Hematopoietic multipotent progenitor cell treated with erythropoietin and hydrocortisone succinate and interleukin-3 and kit ligand, for 4 days (in vitro differentiated cells): ENCODE measurements at regions not wholly inside any gene's neighbourhood (a gene's known extent, or its start where the extent isn't known, plus 50 kb on each side); places are given as distances from the start of the nearest gene placed in this dataset.

Source experiments
- DNase-seq: peaks from one replicate; pipeline ENCODE4 v3.0.0-alpha.2; 2015

DNA sequence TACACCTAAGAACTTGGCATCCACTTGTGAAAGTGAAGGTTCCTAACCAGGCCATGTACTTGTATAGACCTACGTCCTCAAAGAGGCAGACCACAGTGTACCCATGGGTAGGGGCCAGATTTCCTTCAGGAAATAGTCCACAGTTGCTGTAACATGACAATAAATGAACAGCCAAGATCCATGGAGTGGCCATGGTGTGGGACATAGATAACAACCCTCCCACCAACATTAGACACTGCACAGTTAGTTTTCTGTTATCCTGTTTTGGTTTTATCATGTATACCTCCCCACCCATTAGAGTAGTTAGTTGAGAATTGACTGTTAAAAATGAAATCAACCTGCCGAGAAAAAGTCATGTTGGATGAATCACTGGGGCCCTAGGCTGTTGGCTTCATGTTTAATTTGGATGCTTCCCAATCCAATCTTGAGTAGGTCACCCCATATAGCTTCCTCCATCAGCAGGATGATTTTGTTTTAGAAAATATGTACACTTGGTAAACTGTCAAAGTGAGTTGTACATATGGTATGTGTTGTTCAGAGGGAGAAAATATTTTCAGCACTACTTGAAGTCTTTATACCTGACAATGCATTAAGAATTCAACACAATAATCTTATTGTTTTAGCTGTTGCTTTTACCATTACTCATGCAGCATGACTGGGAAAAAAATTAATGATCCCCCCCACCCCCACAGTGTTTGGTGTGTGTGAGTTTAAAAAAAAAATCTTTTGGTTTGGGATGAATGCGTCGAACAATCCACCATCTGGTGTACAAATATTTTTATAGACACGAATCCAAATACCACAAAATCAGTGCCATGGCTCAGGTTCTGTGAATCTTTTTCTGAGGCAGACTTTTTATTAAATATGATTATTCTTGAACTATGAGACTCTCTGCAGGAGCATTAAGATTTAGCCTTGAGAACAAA, 88.3 kb upstream of the ARHGAP29 start:
- peak; percentile 50 for DNase-seq

- DNase-seq: no peak
Measured at GRCh38 chr1:94324178-94324544, 86.8 kb upstream of the ARHGAP29 start.

GRCh38 chr1:94323311-94324177, 86.2 kb upstream of the ARHGAP29 start:
- DNase-seq: no peak

GRCh38 chr1:94322696-94323095, 85.3 kb upstream of the ARHGAP29 start:
- DNase-seq: no peak

GRCh38 chr1:94321662-94322061, 84.3 kb upstream of the ARHGAP29 start:
- no peak for DNase-seq

- DNase-seq: no peak
Measured at GRCh38 chr1:94319319-94320102, 82.1 kb upstream of the ARHGAP29 start.

DNA sequence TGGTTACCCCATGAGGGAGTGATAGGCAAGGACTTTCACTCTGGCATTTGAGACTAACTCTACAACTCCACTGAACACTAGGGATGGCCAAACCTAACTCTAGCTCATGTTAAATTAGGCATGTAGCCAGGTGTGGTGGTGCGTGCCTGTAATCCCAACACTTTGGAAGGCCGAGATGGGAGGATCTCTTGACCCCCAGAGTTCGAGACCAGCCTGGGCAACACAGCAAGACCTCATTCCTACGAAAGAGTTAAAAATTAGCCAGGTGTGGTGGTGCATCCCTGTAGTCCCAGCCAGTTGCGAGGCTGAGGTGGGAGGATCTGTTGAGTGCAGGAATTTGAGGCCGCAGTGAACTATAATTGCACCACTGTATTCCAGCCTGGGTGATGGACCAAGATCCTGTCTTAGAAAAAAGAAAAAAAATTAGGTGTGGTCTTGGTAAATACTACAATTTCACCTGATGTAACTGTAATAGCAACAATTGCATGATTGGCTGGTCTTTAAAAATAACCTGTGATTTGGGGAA, 81.2 kb upstream of the ARHGAP29 start:
- no peak for DNase-seq

- DNase-seq: no peak
Measured at GRCh38 chr1:94317790-94318188, 80.4 kb upstream of the ARHGAP29 start.

- no peak for DNase-seq
Measured at GRCh38 chr1:94316836-94317789, 79.7 kb upstream of the ARHGAP29 start.

GRCh38 chr1:94316183-94316582, 78.8 kb upstream of the ARHGAP29 start:
- no peak for DNase-seq

DNA sequence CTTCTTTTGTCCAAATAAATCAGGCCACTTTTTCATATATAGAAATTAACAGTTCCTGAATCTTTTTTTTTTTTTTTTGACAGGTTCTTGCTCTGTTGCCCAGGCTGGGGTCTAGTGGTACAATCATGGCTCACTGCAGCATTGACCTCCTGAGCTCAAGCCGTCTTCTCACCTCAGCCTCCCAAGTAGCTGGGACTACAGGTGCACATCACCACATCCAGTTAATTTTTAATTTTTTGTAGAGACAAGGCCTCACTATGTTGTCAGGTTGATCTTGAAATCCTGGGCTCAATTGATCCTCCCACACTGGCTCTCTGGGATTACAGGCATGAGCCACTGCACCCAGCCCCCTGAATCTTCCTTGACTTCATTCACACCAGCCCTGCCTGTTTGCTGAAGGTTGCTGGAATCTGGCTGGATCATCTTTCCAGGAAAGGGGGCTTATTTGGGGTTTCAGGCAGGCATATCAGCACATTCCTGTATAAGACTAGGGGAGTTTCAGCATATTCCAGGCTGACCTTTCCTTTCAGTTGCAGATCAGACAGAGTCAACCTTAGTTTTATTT, 78.2 kb upstream of the ARHGAP29 start:
- no peak for DNase-seq

GRCh38 chr1:94314222-94314858, 77.0 kb upstream of the ARHGAP29 start:
- no peak for DNase-seq

DNA sequence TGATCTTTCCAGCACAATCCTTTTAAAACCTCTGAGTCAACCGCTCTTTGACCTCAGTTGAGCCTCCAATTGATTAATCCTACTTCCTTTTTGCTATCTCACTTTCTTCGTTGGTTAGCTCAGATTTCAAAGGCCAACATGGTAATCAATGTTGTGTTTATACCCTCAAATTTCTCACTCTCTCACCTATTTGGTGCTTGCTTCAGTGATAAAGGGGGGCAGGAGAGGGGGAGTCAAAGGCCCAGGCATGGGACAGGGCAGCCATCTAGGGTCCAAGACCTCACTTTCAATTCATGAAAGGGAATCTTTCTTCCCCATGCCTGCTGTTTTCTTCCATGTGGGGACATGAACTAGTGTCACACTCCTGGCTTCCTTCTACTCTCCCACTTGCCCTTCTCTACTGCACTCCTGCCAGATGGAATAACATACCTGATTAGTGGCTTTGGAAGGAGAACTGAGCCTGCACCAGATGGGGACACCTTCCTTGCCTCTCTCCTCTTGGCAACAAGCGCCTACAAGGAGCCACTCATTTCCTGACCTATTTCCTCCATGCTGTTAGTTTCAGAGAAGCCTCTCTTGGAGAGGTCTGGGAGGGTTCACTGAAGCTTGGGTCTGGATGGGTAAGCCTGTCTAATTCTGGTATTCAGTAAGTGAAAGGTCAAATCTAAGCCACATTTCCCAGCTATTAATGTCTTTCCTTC, 73.3 kb upstream of the ARHGAP29 start:
- no peak for DNase-seq

DNA sequence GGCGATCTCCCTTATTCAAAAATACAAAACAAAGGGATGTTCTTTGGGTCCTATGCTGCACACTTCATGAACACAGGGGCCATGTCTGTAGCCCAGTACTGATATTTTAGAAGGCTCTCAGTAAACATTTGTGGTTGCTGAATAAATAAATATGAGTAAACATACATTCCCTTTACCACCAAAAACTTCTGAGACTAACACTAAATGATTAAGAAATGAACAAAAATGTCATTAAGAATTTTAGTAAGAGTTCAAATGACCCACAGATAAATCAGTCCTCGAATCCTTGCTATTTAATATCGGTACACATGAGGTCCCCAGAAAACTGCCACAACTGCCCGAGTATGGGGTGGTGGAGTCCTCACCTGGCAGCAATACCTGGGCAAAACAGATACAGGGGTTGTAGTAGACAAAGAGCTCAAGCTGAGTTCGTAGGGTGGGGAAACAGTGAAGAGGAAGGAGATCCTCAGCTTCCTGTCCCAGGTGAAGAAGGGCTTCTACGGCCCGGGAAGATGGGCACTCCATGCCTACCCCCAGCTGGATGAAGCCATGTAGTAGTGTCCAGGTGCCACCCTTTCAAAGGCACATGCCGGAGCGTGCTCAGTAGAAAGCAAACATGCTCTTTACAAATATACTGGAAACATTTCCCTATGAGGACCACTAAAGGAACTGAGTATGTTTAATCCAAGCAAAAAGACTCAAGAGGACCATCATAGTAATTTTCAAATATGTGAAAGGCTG, 72.6 kb upstream of the ARHGAP29 start:
- no peak for DNase-seq

DNA sequence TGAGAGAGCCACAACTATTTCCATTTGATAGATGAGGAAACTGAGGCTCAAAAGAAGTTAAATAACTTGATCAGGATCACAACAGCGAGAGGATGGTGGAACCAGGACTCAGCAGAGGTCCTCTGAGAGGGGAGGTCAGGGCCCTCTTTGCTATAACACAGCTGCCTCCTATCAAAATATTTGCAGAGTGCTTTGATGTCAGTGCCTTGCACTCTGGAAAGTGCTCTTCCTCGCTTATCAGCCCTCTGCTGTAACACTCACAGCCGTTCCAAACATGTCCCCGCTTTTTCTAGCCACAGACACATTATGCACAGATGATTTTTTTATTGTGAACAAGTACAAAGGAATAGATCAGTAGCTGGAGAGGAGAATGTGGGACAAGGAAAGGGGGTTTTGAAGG, 71.8 kb upstream of the ARHGAP29 start:
- no peak for DNase-seq

DNA sequence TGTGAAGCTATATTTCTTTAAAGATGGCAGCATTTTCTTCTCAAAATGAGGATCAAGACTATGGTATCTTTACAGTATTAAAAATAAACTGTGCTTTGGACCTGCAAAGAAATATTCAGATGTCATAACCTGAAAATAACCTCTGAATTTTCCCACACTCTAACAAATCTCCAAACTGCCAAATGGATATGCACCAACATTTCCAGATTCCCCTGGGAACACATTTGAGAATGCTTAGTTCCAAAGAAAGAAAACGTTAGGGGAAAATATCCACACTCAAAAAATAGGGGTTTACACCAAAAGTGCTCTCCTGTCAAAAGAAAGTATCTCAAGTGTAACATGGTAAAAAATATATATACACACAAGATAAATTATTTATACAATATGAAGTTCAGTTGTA, 69.1 kb upstream of the ARHGAP29 start:
- DNase-seq: no peak

- no peak for DNase-seq
Measured at GRCh38 chr1:94305704-94306103, 68.3 kb upstream of the ARHGAP29 start.

GRCh38 chr1:94304553-94304952, 67.2 kb upstream of the ARHGAP29 start:
- no peak for DNase-seq

DNA sequence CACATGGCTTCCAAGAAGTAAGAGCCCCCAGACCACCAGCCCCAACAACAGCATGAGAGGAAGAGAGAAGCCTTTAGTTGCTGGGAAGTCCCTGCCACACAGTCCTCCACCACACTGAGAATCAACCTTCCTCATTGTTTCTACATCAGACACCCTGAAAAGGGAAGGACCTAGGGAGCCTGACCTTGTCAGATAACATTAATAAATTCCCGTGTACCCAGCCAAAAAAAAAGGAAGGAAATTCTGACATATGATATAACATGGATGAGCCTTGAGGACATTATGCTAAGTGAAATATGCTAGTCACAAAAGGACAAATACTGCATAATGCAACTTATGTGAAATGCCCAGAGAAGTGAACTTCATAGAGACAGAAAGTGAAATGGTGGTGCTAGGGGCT, 65.6 kb upstream of the ARHGAP29 start:
- peak; percentile 64 for DNase-seq
